ENCODE measurements at regions not wholly inside any gene's neighbourhood (a gene's known extent, or its start where the extent isn't known, plus 50 kb on each side); places are given as distances from the start of the nearest gene placed in this dataset.

- no peak for TF ChIP-seq EZH2 (IDR thresholded peaks at IDR 0.05; ENCODE audit: insufficient read depth, low read length)
- Histone ChIP-seq H2AFZ (ENCODE audit: low read depth, low read length) (no peak overlapping the region), H3K27ac (ENCODE audit: low read depth, low read length) (no peak overlapping the region), H3K27me3 (ENCODE audit: insufficient read depth, low read length) (no peaks in the 10 kb centered on the region), H3K9ac (ENCODE audit: low read length) (no peak overlapping the region), H3K4me3 (ENCODE audit: insufficient read depth, low read depth, low read length) (no peak overlapping the region), H3K4me1 (ENCODE audit: insufficient read depth, low read length) (no peaks in the 10 kb centered on the region), H3K4me2 (ENCODE audit: low read length) (no peak overlapping the region), H3K79me2 (ENCODE audit: insufficient read depth, low read length) (no peaks in the 10 kb centered on the region), H4K20me1 (ENCODE audit: insufficient read depth, low read length) (no peaks in the 10 kb centered on the region), H3K36me3 (ENCODE audit: insufficient read depth, low read length) (no peaks in the 10 kb centered on the region), H3K9me3 (ENCODE audit: insufficient read depth, low read depth, low read length) (no peaks in the 10 kb centered on the region)
- Mint-ChIP-seq H3K9me3 (ENCODE audit: unreplicated experiment) (no peaks in the 10 kb centered on the region), H3K4me1 (ENCODE audit: low read depth, unreplicated experiment) (no peaks in the 10 kb centered on the region), H3K36me3 (ENCODE audit: low read depth, unreplicated experiment) (no peaks in the 10 kb centered on the region), H3K27me3 (ENCODE audit: low read depth, unreplicated experiment) (no peaks in the 10 kb centered on the region), H3K4me3 (ENCODE audit: unreplicated experiment) (no peak overlapping the region), H3K27ac (ENCODE audit: unreplicated experiment) (no peak overlapping the region)
- DNase-seq (ENCODE audit: low read depth) (no peak), FAIRE-seq (no peak)
Observed at GRCh38 chr4:45482346-45482745, 641.5 kb downstream of the GABRG1 start.

GRCh38 chr4:45477311-45477733, 646.5 kb downstream of the GABRG1 start:
- no peaks in the 10 kb centered on the region for H3K27me3 Mint-ChIP-seq (ENCODE audit: low read depth, unreplicated experiment)

GRCh38 chr4:45475548-45475947, 648.3 kb downstream of the GABRG1 start:
- H3K27me3 Mint-ChIP-seq (ENCODE audit: low read depth, unreplicated experiment), result no peaks in the 10 kb centered on the region
- H3K36me3 Mint-ChIP-seq (ENCODE audit: low read depth, unreplicated experiment), result no peaks in the 10 kb centered on the region
- no peak overlapping the region for H3K4me3 Mint-ChIP-seq (ENCODE audit: unreplicated experiment)
- peaks cover 4% of the 10 kb centered on the region for H3K4me1 Mint-ChIP-seq (ENCODE audit: low read depth, unreplicated experiment)
- Histone ChIP-seq H3K27ac (ENCODE audit: low read depth, low read length) (no peak overlapping the region), H3K4me2 (ENCODE audit: low read length) (no peak overlapping the region), H4K20me1 (ENCODE audit: insufficient read depth, low read length) (no peaks in the 10 kb centered on the region), H3K36me3 (ENCODE audit: insufficient read depth, low read length) (no peaks in the 10 kb centered on the region), H3K9ac (ENCODE audit: low read length) (no peak overlapping the region), H3K79me2 (ENCODE audit: insufficient read depth, low read length) (no peaks in the 10 kb centered on the region), H3K9me3 (ENCODE audit: insufficient read depth, low read depth, low read length) (no peaks in the 10 kb centered on the region), H3K4me1 (ENCODE audit: insufficient read depth, low read length) (no peaks in the 10 kb centered on the region), H3K4me3 (ENCODE audit: insufficient read depth, low read depth, low read length) (no peak overlapping the region), H2AFZ (ENCODE audit: low read depth, low read length) (no peak overlapping the region), H3K27me3 (ENCODE audit: insufficient read depth, low read length) (no peaks in the 10 kb centered on the region)
- no peak for DNase-seq (ENCODE audit: low read depth)
- peaks cover 5% of the 10 kb centered on the region for H3K9me3 Mint-ChIP-seq (ENCODE audit: unreplicated experiment)
- no peak for FAIRE-seq
- H3K27ac Mint-ChIP-seq (ENCODE audit: unreplicated experiment), result no peak overlapping the region
- no peak for TF ChIP-seq CTCF (IDR thresholded peaks at IDR 0.05; ENCODE audit: insufficient read depth, low read depth, low read length)
- no peak for TF ChIP-seq EZH2 (IDR thresholded peaks at IDR 0.05; ENCODE audit: insufficient read depth, low read length)

More at GRCh38 chr4:45477311-45477733, 646.5 kb downstream of the GABRG1 start:
- Histone ChIP-seq H3K9ac (ENCODE audit: low read length) (no peak overlapping the region), H3K9me3 (ENCODE audit: insufficient read depth, low read depth, low read length) (no peaks in the 10 kb centered on the region), H3K27ac (ENCODE audit: low read depth, low read length) (no peak overlapping the region), H3K4me3 (ENCODE audit: insufficient read depth, low read depth, low read length) (no peak overlapping the region), H4K20me1 (ENCODE audit: insufficient read depth, low read length) (no peaks in the 10 kb centered on the region), H2AFZ (ENCODE audit: low read depth, low read length) (no peak overlapping the region), H3K4me1 (ENCODE audit: insufficient read depth, low read length) (no peaks in the 10 kb centered on the region), H3K36me3 (ENCODE audit: insufficient read depth, low read length) (no peaks in the 10 kb centered on the region), H3K79me2 (ENCODE audit: insufficient read depth, low read length) (no peaks in the 10 kb centered on the region), H3K27me3 (ENCODE audit: insufficient read depth, low read length) (no peaks in the 10 kb centered on the region), H3K4me2 (ENCODE audit: low read length) (no peak overlapping the region)
- Mint-ChIP-seq H3K36me3 (ENCODE audit: low read depth, unreplicated experiment) (no peaks in the 10 kb centered on the region), H3K9me3 (ENCODE audit: unreplicated experiment) (peaks cover 5% of the 10 kb centered on the region), H3K27ac (ENCODE audit: unreplicated experiment) (no peak overlapping the region), H3K4me3 (ENCODE audit: unreplicated experiment) (no peak overlapping the region), H3K4me1 (ENCODE audit: low read depth, unreplicated experiment) (peaks cover 4% of the 10 kb centered on the region)
- no peak for DNase-seq (ENCODE audit: low read depth)
- no peak for FAIRE-seq
- TF ChIP-seq CTCF (IDR thresholded peaks at IDR 0.05; ENCODE audit: insufficient read depth, low read depth, low read length), result no peak
- TF ChIP-seq EZH2 (IDR thresholded peaks at IDR 0.05; ENCODE audit: insufficient read depth, low read length), result no peak

All from astrocyte (in vitro differentiated cells and primary cell).